Stimulated activated CD8-positive, alpha-beta memory T cell treated with anti-CD3 and anti-CD28 coated beads, Interleukin-4, amount 100 ng/mL, for 4 hours (primary cell): ENCODE measurements at regions not wholly inside any gene's neighbourhood (a gene's known extent, or its start where the extent isn't known, plus 50 kb on each side); places are given as distances from the start of the nearest gene placed in this dataset.
"Not testable (repeated sequence)": the region's sequence is repeated elsewhere in the genome, so short reads cannot be mapped to it uniquely, and the experiment has no call there.

Experiments used
- DNase-seq, 2 donors: peaks; one replicate each; pipeline ENCODE4 v3.0.0-alpha.2; 2020; ENCODE audit warnings: low read depth in 2 of 2, low spot score in 1 of 2

- no peak for DNase-seq
These were observed 285.4 kb downstream of the TFAP2C start for GRCh38 chr20:56914532-56914931.

DNA sequence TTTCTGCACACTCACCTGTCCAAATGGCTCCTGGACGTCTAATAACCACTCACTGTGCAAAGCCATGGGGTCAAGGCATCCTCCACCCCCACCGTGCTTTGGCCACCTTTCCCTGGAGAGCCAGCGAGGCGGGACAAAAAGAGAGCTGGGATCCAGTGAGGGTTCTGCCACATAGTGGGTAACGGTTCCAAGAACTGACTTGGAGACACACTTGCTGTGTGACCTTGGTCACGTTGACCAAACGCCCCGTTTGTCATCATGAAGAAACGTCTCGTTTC is 287.2 kb downstream of the TFAP2C start:
- DNase-seq, result no peak

DNA sequence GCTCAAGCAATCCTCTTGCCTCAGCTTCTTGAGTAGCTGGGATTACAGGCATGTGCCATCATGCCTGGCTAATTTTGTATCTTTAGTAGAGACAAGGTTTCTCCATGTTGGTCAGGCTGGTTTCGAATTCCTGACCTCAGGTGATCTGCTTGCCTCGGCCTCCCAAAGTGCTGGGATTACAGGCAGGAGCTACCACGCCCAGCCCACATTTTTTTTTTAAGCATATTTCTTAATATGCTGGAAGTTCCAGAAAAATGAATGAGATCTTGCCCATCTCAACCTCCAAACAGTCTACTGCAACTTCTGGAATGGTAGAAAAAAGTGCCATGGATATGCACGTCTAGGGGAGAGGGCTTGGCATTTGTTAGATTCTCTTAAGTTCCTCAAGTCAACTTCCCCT is 290.9 kb downstream of the TFAP2C start:
- DNase-seq, result not testable (repeated sequence)

DNA sequence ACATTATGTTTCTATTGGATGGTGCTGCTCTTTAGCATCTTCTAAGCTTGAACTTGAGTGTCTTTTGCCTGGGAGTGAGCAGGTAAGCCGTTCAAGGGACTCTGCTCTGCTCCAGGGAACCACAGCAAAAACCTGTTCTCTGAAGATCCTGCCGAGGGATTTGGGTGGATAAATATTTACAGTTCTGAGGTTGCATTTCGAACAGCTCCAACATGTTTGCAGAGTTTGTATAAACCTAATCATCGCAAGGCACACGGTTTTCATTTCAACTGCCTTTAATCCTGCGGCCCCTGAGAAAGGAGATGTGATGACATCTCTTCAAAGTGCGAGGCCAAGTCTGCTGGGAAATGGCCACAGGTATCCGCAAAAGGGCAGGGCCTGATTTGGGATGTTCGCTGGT is 293.4 kb downstream of the TFAP2C start:
- DNase-seq, result no peak

GRCh38 chr20:56924292-56925081 is 295.4 kb downstream of the TFAP2C start:
- DNase-seq, result no peak

DNA sequence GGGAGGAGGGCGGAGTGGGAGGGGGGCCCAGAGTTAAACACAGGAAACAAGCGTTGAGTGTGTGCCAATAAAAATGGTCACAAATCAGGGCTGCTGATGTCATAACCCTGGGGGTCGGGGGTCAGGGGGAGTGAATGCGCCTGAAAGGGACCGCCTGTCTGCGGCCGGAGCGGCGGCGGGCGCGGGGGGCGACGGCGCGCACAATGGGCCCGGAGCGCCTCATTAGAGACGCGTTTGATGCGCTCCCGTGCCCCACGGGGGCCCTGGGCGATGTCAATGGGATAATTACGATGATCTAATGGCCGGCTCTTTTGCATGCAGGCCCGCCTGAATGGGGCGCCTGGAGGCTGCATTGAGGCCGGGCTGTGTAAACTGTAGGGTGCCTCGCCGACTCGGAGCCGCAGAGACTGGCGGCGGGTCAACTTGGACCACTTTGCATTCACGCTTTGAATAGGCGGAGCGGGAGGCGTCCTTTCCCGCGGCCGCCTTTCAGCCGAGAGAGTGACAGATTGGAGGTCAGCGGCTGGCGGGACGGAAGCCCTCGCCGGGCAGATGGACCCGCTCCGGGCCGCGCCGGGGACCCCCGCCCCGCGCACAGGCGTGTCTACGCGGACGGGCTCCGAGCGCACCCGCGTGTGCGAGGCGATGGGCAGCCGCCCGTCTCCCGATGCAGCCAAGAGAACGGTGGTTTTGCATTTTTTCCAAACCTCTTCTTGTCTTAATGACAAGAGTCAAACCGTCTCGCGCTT is 296.1 kb downstream of the TFAP2C start:
- DNase-seq, result no peak

DNA sequence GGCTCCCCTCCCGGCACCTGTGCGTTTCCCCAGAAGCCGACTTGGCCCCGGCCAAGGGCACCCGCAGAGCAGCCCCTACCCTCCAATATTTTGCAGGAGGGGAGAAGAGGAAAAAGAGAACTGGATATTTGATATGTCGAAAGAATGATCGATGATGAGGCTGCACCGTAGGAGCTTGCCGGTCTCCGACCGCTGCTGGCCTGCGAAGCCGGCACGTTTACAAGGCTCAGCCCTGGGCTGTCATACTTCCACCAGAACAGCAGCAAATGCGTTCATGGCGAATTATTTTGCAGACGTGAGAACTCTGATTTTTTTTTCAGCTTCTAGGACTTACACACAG is 296.7 kb downstream of the TFAP2C start:
- no peak for DNase-seq

DNA sequence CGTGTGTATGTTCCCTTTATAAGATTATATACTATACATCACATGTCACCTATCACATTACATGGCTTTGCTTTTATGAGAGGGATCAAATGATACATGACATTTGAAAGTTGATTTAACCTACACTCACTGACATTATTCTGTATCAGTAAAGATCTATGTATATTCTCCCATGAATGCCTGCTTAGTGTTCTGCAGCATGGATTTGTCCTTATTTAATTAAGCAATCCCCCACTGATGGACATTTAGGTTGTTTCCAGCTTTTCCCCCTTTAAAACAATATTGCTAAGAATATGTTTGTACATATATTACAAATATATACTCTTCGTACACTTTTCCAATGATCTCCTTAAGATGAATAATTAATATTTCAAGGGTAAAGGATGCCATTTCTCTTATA is 297.4 kb downstream of the TFAP2C start:
- no peak for DNase-seq

- no peak for DNase-seq
These were observed 298.0 kb downstream of the TFAP2C start for GRCh38 chr20:56927127-56927526.

DNA sequence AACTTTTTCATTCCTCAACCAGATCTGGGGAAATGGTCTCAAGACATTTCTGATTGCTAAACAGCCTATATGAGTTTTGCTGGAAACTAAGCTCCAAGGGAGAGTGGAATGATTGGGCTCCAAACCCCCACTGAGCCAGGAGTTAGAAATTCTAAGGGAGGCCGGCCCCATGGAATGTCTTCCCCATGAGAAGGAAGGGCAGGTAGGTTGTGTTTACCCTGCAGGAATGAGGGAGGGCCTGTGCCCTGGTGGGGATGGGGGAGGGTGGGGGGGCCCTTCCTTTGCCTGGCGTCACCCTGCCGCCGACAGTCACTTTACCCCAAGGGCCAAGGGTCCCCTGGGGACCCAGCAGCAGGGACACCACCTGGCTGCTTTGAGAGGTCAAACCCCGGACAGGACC is 298.9 kb downstream of the TFAP2C start:
- no peak for DNase-seq

DNA sequence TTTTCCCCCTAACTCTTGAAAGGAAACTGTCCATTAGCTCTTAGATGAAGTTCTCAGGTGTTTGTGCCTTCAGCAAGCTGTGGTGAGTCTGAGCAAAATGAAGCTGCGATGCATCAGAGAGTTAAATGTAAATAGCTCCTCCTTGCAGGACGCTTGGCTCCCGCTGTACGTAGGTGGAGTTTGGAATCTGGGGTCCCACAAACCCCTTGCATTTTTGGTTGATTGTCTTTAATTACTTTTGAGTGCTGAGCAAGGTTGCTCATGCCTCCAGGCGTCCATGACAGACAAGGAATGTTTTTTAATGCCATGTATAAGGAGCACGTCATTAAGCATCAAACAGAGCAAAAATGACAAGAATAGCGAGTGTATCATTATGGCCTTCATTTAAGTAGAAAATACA is 300.5 kb downstream of the TFAP2C start:
- no peak for DNase-seq

GRCh38 chr20:56930876-56931275 is 301.8 kb downstream of the TFAP2C start:
- no peak for DNase-seq

- DNase-seq, result no peak
These were observed 303.6 kb downstream of the TFAP2C start for GRCh38 chr20:56932575-56933330.

- no peak for DNase-seq
These were observed 304.2 kb downstream of the TFAP2C start for GRCh38 chr20:56933331-56933698.

- no peak for DNase-seq
These were observed 305.8 kb downstream of the TFAP2C start for GRCh38 chr20:56934888-56935287.

DNA sequence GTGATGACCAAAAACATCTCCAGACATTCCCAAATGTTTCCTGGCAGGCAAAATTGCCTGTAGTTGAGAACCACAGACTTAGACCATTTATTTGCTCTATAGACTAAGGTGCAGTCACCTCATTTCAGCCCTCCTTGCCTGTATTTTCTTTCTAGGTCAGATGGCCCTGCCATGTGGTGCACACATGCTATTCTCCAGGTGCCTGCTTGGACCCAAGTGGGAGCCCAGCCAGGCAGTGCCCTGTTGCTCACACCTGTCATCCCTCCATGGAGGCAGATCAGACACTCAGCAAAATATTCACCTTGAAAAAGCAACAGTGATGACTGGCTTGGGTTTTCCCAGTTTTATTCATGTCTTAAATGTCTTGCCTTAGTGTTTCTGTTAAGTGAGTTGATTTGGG is 311.4 kb downstream of the TFAP2C start:
- DNase-seq, result no peak

GRCh38 chr20:56941101-56941686 is 312.1 kb downstream of the TFAP2C start:
- DNase-seq, result no peak

- no peak for DNase-seq
These were observed 315.1 kb downstream of the TFAP2C start for GRCh38 chr20:56943946-56944945.

DNA sequence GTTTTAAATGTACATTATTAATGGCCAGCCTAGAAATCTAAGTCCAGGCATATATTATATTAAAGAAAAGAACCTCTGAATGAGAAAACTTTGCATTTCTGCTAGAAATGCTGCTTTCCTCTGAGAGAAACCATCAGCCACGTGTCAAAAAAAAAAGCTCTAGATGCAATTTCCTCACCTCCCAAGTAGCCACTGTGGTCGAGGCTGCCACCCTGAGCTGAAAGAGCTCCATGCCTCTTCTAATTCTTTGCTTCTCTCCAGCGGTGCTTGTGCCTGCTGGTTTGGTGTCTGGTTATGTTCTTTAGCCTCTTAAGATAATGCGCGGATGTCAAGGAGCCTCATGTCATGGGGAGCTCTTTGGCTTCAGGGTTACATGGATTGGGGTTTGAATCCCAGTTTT is 316.0 kb downstream of the TFAP2C start:
- DNase-seq, result no peak

DNA sequence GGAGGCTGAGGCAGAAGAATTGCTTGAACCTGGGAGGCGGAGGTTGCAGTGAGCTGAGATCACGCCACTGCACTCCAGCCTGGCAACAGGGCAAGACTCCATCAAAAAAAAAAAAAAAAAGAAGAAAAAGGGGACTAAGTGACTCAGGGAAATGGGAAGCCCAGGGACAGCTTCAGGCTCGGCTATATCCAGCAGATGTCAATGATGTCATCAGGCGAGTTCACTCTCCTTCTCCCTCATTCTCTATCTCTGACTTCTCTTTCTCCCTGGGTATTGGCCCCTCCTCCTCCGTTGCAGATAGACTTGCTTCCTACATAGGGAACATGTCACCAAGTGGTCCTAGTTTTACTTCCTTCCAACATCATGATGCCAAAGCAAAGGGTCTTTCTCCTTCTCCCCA is 316.8 kb downstream of the TFAP2C start:
- DNase-seq, result no peak

DNA sequence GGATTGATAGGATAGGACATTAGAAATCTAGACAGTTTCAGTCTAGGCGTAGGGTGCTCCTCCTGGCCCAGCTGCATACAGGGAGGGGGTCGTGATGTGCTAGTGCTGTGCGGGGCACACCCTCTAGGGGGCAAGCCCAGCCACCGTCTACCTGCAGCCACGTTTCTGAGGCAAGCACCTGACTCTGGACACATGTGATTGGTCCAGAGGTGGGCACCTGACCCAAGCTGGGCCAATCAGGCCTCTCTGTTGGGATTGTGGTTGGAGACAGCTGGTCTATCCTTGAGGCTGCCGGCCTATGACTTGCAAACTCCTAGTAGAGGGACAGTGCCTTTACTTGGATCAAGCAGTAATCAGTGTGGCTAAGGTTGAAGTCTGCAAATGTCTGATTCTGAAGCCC is 317.1 kb downstream of the BMP7 start:
- no peak for DNase-seq
